ENCODE measurements at regions not wholly inside any gene's neighbourhood (a gene's known extent, or its start where the extent isn't known, plus 50 kb on each side); places are given as distances from the start of the nearest gene placed in this dataset.
A peak's percentile ranks its signal among the peaks of the same experiment; 100 is the strongest.
"Not testable (repeated sequence)": the region's sequence is repeated elsewhere in the genome, so short reads cannot be mapped to it uniquely, and the experiment has no call there.

- not testable (repeated sequence) for H3K4me1 Mint-ChIP-seq (ENCODE audit: low read depth); H3K36me3 Mint-ChIP-seq (ENCODE audit: insufficient read depth); H3K4me3 Mint-ChIP-seq (ENCODE audit: low read depth); H3K9me3 Mint-ChIP-seq (ENCODE audit: low read depth); H3K27me3 Mint-ChIP-seq; DNase-seq (ENCODE audit: low spot score, unreplicated experiment); H3K27ac Mint-ChIP-seq
These were observed 270.0 kb downstream of the CEP170 start for GRCh38 chr1:242985096-242985495.

GRCh38 chr1:242973341-242973740 lies 281.7 kb downstream of the CEP170 start:
- not testable (repeated sequence) for H3K27me3 Mint-ChIP-seq; H3K27ac Mint-ChIP-seq; H3K4me1 Mint-ChIP-seq (ENCODE audit: low read depth); H3K9me3 Mint-ChIP-seq (ENCODE audit: low read depth); H3K36me3 Mint-ChIP-seq (ENCODE audit: insufficient read depth); DNase-seq (ENCODE audit: low spot score, unreplicated experiment); H3K4me3 Mint-ChIP-seq (ENCODE audit: low read depth)

GRCh38 chr1:242966892-242967291 lies 288.2 kb downstream of the CEP170 start:
- no peaks in the 10 kb centered on the region for H3K36me3 Mint-ChIP-seq (ENCODE audit: insufficient read depth)
- peaks cover 4% of the 10 kb centered on the region for H3K27me3 Mint-ChIP-seq
- no peak for DNase-seq (ENCODE audit: low spot score, unreplicated experiment)
- H3K9me3 Mint-ChIP-seq (ENCODE audit: low read depth): peaks cover 4% of the 10 kb centered on the region
- no peak overlapping the region for H3K4me3 Mint-ChIP-seq (ENCODE audit: low read depth)
- H3K4me1 Mint-ChIP-seq (ENCODE audit: low read depth): no peaks in the 10 kb centered on the region
- H3K27ac Mint-ChIP-seq: no peak overlapping the region
- no peak for TF ChIP-seq CTCF (IDR thresholded peaks at IDR 0.05; ENCODE audit: unreplicated experiment)

- H3K9me3 Mint-ChIP-seq (ENCODE audit: low read depth); H3K27me3 Mint-ChIP-seq; H3K4me3 Mint-ChIP-seq (ENCODE audit: low read depth); DNase-seq (ENCODE audit: low spot score, unreplicated experiment); H3K27ac Mint-ChIP-seq; H3K36me3 Mint-ChIP-seq (ENCODE audit: insufficient read depth); H3K4me1 Mint-ChIP-seq (ENCODE audit: low read depth): not testable (repeated sequence)
These were observed 295.7 kb downstream of the CEP170 start for GRCh38 chr1:242959397-242959796.

- H3K4me1 Mint-ChIP-seq (ENCODE audit: low read depth); H3K36me3 Mint-ChIP-seq (ENCODE audit: insufficient read depth); H3K9me3 Mint-ChIP-seq (ENCODE audit: low read depth); H3K27me3 Mint-ChIP-seq; DNase-seq (ENCODE audit: low spot score, unreplicated experiment); H3K4me3 Mint-ChIP-seq (ENCODE audit: low read depth); H3K27ac Mint-ChIP-seq: not testable (repeated sequence)
These were observed 300.1 kb downstream of the CEP170 start for GRCh38 chr1:242954945-242955344.

- Mint-ChIP-seq H3K27me3 (peaks cover 6% of the 10 kb centered on the region), H3K4me3 (ENCODE audit: low read depth) (no peak overlapping the region), H3K36me3 (ENCODE audit: insufficient read depth) (no peaks in the 10 kb centered on the region), H3K27ac (no peak overlapping the region), H3K9me3 (ENCODE audit: low read depth) (peaks cover 7% of the 10 kb centered on the region), H3K4me1 (ENCODE audit: low read depth) (no peaks in the 10 kb centered on the region)
- DNase-seq (ENCODE audit: low spot score, unreplicated experiment): no peak
- no peak for TF ChIP-seq CTCF (IDR thresholded peaks at IDR 0.05; ENCODE audit: unreplicated experiment)
These were observed 308.9 kb downstream of the CEP170 start for GRCh38 chr1:242946206-242946605.

- not testable (repeated sequence) for H3K4me3 Mint-ChIP-seq (ENCODE audit: low read depth); H3K9me3 Mint-ChIP-seq (ENCODE audit: low read depth); H3K27ac Mint-ChIP-seq; H3K4me1 Mint-ChIP-seq (ENCODE audit: low read depth); H3K36me3 Mint-ChIP-seq (ENCODE audit: insufficient read depth)
- peak; percentile 36 for DNase-seq (ENCODE audit: low spot score, unreplicated experiment)
- peak; percentile 61 for TF ChIP-seq CTCF (IDR thresholded peaks at IDR 0.05; ENCODE audit: unreplicated experiment)
- H3K27me3 Mint-ChIP-seq: peaks cover 13% of the 10 kb centered on the region
These were observed 318.4 kb downstream of the CEP170 start for GRCh38 chr1:242936725-242937124.

GRCh38 chr1:242924717-242925116 lies 330.4 kb downstream of the CEP170 start:
- H3K9me3 Mint-ChIP-seq (ENCODE audit: low read depth); H3K27ac Mint-ChIP-seq; H3K4me3 Mint-ChIP-seq (ENCODE audit: low read depth); H3K4me1 Mint-ChIP-seq (ENCODE audit: low read depth); H3K27me3 Mint-ChIP-seq; DNase-seq (ENCODE audit: low spot score, unreplicated experiment); H3K36me3 Mint-ChIP-seq (ENCODE audit: insufficient read depth): not testable (repeated sequence)

- H3K27ac Mint-ChIP-seq; H3K27me3 Mint-ChIP-seq; H3K4me1 Mint-ChIP-seq (ENCODE audit: low read depth); H3K36me3 Mint-ChIP-seq (ENCODE audit: insufficient read depth); H3K4me3 Mint-ChIP-seq (ENCODE audit: low read depth); DNase-seq (ENCODE audit: low spot score, unreplicated experiment); H3K9me3 Mint-ChIP-seq (ENCODE audit: low read depth): not testable (repeated sequence)
These were observed 331.5 kb downstream of the CEP170 start for GRCh38 chr1:242923603-242924002.

GRCh38 chr1:242914729-242915128 lies 340.4 kb downstream of the CEP170 start:
- H3K4me1 Mint-ChIP-seq (ENCODE audit: low read depth); DNase-seq (ENCODE audit: low spot score, unreplicated experiment); H3K27me3 Mint-ChIP-seq; H3K4me3 Mint-ChIP-seq (ENCODE audit: low read depth); H3K36me3 Mint-ChIP-seq (ENCODE audit: insufficient read depth); H3K27ac Mint-ChIP-seq; H3K9me3 Mint-ChIP-seq (ENCODE audit: low read depth): not testable (repeated sequence)

- not testable (repeated sequence) for DNase-seq (ENCODE audit: low spot score, unreplicated experiment); H3K27ac Mint-ChIP-seq; H3K36me3 Mint-ChIP-seq (ENCODE audit: insufficient read depth); H3K9me3 Mint-ChIP-seq (ENCODE audit: low read depth); H3K4me3 Mint-ChIP-seq (ENCODE audit: low read depth); H3K4me1 Mint-ChIP-seq (ENCODE audit: low read depth); H3K27me3 Mint-ChIP-seq
These were observed 342.2 kb downstream of the CEP170 start for GRCh38 chr1:242912855-242913254.
